GM19328 (cell line): ENCODE measurements at regions not wholly inside any gene's neighbourhood (a gene's known extent, or its start where the extent isn't known, plus 50 kb on each side); places are given as distances from the start of the nearest gene placed in this dataset.
"Not testable (repeated sequence)": the region's sequence is repeated elsewhere in the genome, so short reads cannot be mapped to it uniquely, and the experiment has no call there.

Experiments
- ATAC-seq: cut with Tn5 transposase; IDR thresholded peaks from one replicate; pipeline ENCODE4 v1.9.1; 2021; ENCODE audit warnings: mild to moderate bottlenecking, moderate library complexity; ENCODE audit not compliant: unreplicated experiment

DNA sequence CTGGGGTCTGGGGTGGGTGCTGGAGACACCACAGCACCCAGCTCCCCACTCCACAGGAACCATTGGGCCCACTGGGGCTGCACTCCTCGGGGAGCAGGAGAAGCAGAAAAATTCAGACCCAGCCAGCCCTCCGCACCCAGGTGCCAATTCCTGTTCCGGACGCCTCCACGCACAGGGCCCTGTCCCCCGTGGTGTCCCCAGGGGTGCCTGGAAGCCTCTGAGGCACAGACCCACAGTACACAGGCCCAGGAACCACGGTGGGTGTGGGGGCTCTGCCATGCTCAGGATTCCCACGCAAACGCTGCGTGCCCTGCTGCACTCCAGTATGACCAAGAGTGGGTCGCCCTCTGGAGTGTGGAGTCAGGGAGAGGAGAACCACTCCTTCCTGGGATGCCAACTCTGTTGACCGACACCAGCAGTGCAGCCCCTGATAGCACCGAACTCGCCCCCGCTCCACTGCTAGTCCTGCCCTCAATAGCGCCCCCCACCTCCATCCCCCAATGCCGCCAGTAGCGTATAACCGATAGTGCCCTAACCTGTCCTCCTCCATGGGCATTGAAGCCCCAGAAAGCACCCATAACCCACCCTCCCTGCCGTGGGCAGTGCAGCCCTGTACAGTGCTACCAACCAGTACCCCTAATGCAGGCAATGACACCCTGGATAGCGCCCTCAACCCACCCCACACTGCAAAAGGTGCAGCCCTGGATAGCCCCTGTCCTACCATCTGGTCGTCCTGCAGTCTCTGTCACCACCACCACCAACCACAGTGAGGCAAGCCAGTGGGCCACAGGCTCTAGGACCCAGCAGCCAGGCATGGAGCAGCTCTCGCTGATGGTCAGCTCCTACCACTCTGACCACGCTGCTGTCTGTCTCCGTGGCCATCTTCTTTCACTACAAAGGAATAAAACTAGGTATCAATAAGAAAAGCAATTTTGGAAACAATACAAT is 2877.2 kb downstream of the RPIA start:
- not testable (repeated sequence) for ATAC-seq

DNA sequence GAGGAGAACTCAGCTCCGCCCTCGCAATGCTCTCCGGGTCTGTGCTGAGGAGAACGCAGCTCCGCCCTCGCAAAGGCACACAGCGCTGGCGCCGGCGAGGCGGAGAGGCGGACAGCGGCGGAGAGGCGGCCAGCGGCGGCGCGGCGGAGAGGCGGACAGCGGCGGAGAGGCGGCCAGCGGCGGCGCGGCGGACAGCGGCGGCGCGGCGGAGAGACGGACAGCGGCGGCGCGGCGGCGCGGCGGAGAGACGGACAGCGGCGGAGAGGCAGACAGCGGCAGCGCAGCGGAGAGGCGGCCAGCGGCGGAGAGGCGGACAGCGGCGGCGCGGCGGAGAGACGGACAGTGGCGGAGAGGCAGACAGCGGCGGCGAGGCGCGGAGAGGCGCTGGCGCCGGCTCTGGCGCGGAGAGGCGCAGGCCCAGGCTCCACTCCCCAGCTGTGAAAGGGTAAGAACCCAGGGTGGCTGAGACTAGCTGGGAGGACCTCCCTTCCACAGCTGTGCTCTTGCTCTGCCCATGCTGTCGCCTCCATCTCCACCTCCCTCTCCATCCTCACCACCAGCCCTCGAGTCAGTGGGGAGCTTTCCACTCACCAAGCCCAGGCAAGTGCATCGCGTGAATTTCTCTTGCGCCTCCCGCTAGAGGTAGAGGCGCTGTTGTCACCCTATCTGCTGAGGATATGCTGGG is 2879.9 kb downstream of the RPIA start:
- ATAC-seq, result not testable (repeated sequence)

GRCh38 chr2:91573018-91573417 is 2881.5 kb downstream of the RPIA start:
- not testable (repeated sequence) for ATAC-seq

- ATAC-seq, result not testable (repeated sequence)
Measured at GRCh38 chr2:91573755-91574154, 2882.3 kb downstream of the RPIA start.

- not testable (repeated sequence) for ATAC-seq
Measured at GRCh38 chr2:91574255-91574654, 2882.8 kb downstream of the RPIA start.

DNA sequence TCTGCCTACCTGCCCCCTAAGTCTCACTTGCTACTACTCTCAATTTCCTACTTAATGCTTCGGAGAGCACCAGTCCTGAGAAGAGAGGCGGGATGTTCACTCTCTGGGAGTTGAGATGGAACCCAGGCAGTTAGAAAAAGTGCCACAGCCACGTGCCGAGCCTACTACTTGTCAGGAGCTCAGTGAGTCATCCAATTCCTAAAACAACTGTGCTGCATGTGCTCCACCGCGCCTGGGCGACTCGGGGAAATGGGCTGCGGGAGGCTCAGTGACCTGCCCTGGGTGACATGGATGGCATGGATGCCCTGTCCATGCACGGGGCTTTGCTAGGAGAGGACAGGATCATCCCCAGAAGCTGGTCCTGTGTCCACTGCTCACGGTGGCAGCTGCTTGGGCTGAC is 2884.2 kb downstream of the RPIA start:
- not testable (repeated sequence) for ATAC-seq

DNA sequence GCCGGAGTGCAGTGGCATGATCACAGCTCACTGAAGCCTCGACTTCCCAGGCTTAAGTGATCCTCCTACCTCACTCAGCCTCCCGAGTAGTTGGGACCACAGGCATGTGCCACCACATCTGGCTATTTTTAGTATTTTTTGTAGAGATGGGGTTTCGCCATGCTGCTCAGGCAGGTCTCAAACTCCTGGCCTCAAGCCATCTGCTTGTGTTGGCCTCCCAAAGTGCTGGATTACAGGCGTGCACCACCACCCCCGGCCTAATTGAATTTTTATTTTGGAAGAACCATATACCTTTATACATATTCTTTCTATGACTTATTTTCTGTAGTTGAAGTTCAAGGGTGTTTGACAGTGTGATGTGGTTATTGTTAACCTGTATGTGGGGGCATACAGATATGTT is 2885.9 kb downstream of the RPIA start:
- ATAC-seq, result not testable (repeated sequence)

DNA sequence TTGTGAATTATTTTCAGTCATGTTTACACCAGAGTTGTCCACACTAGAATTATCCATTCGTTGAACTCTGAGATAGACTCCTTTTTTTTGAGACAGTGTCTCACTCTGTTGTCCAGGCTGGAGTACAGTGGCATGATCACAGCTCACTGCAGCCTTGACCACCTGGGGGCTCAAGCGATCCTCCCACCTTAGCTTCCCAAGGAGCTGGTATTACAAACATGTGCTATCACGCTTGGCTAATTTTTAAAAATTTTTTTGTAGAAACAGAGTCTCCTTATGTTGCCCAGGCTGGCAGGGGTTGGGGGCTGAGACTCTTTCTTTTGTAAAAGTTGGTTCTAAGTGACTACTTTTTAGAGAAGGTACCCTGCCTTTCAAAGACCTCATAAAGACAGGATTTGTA is 2887.2 kb downstream of the RPIA start:
- ATAC-seq, result not testable (repeated sequence)

DNA sequence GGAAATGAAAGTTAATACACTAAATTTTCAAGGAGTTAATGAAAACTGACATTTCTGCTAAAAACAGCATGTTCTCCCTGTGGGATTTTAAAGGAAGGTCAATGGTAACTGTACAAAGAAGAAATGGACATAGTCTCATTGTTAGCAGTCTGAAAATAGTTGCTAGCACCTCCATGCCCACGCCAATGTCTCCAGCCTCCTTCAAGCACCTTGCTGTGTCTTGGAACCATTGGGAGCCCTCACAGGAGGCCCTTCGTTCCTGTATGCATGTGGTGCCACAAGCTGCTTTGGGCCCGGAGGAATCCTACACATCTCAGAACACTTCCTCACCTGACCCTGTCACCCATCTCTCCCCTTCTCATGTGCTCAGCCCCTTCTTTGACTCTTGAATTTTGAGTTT is 2888.1 kb downstream of the RPIA start:
- ATAC-seq, result not testable (repeated sequence)

DNA sequence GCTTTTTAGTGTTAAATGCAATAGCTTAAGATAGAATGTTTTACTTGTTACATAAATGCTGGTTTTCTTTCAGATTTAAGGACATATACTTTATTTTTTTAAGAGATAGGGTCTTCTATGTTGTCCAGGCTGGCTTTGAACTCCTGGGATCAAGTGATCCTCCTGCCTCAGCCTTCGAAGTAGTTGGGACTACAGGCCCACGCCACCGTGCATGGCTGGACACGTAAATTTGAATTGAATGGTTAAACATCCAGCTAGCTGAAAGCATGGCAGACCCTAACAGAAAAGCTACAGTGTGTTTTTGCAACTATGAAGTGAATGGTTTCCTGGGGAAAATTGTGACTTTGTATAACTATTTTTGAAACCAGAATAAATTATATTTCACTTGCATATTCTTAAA is 2888.6 kb downstream of the RPIA start:
- not testable (repeated sequence) for ATAC-seq

DNA sequence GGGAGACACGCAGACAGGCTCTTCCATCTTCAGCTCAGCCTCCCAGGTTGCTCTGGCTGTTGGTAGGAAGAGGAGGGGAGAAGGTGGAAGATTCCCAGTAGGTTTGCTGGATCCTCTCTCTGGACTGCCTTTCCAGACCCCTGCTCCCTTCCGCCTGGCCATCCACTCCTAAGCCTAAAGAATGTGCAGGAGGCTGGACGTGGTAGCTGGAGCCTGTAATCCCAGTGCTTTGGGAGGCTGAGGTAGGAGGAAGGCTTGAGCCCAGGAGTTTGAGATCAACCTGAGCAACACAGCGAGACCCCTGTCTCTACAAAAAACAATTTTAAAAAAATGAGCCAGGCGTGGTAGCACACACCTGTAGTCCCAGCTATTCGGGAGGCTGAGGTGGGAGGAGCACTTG is 2895.6 kb downstream of the RPIA start:
- ATAC-seq, result not testable (repeated sequence)

DNA sequence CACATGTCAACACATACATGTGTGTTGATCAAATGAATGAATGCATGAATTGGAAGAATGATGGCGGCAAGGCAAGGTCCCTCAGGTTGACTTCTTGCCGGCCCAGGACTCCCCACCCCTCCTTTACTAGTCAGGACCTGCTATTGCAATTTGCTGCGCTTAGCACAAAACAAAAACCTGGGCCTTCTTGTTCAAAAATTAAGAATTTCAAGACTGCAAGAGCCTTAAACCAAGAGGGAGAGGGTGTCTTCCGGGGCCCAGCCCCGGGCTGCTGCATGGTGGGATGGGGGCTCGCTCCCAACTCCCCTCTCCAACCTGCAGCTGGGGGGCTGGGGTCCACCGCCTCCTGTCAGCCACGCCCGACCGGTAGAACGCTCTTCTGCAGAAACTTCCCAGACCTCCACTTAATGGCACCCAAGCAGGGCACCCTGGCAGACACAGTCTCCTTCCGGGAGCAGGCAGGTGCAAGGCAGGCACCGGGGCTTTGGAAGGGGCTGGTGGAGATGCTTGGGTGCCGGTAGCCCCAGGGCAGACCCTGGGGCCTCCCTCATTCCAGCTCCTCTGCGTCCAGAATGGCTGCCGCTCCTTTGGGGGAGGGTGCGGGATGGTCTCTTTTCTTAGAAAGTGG is 2896.5 kb downstream of the RPIA start:
- ATAC-seq, result not testable (repeated sequence)

- ATAC-seq, result not testable (repeated sequence)
Measured at GRCh38 chr2:91588782-91589223, 2897.3 kb downstream of the RPIA start.

DNA sequence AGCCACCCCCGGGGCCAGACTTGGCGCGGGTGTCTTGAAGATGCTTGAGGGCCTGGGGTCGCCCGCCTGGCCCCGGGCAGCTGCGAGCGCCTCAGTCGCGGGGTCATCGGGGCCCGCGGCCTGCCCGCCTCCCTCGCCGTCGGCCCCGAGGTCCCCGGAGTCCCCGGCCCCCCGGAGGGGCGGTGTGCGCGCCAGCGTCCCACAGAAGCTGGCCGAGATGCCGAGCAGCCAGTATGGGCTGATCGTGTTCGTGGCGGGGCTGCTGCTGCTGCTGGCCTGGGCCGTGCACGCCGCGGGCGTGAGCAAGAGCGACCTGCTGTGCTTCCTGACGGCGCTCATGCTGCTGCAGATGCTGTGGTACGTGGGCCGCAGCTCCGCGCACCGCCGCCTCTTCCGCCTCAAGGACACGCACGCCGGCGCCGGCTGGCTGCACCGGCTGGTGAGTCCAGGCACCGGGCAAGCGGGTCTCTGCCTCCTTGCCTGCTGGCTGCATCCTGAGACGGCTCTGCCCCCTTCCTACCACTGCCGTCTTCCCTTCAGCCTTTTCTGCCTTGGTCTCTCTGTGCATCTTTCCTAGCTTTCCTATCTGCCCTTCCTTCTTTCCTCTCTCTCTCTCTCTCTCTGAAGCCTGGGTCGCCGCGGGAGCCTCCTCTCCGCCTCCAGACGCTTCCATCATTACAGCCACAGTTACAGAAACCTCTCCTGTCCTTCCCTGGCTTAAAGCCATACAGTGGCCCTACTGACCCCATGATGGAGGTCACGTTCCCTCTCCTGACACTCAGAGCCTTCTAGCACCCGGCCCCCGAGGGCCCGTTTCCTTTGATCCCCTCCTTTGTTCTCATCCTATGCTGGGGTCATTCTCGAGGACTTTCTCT is 2898.2 kb downstream of the RPIA start:
- not testable (repeated sequence) for ATAC-seq

DNA sequence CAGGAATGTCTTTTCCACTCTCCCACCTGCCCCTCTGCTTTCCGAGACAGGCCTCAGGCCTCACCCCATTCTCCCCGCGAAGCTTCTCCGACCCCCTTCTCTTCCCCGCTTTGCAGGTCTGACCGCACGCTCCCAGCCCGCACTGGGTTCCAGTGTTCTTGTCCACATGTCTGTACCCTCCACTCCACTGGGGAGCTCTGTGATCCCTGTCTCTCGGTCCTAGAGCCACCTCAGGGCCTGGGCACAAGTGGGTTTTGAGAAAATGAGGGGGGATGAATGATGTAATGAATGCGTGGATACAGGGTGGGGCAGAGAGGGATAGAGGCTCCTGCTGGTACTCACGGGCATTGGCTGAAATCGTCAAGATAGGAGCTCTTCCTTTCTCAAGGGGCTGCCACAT is 2898.9 kb downstream of the RPIA start:
- not testable (repeated sequence) for ATAC-seq

GRCh38 chr2:91591066-91591465 is 2899.6 kb downstream of the RPIA start:
- not testable (repeated sequence) for ATAC-seq

DNA sequence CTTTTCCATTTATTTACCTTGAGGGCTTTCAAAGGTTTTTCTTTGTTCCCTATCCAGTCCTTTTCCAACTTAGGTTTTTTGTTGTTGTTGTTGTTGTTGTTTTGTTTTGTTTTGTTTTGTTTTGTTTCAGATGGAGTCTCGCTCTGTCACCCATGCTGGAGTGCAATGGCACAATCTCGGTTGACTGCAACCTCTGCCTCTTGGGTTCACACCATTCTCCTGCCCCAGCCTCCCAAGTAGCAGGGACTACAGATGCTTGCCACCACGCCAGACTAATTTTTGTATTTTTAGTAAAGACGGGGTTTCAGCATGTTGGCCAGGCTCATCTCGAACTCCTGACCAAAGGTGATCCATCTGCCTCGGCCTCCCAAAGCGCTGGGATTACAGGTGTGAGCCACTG is 2906.0 kb downstream of the RPIA start:
- not testable (repeated sequence) for ATAC-seq

DNA sequence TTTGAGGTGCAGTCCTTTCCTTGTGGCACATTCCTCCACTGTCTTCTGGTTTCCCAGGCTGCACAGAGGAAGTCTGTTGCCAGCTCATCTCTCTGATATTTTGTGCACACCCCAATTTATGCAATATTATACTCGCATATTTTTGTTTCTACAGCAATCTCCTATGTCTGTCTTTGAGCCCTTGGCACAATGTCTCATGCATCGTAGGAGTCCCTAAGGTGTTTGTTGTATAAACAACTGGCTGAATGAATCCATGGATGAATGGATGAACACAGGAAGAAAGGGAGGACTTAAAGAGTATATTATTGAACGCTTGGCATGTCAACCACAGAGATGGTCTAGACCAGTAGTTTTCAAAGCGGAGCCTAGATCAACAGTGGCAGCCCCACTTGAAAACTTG is 2907.0 kb downstream of the RPIA start:
- not testable (repeated sequence) for ATAC-seq

- not testable (repeated sequence) for ATAC-seq
Measured at GRCh38 chr2:91599000-91599399, 2907.5 kb downstream of the RPIA start.

DNA sequence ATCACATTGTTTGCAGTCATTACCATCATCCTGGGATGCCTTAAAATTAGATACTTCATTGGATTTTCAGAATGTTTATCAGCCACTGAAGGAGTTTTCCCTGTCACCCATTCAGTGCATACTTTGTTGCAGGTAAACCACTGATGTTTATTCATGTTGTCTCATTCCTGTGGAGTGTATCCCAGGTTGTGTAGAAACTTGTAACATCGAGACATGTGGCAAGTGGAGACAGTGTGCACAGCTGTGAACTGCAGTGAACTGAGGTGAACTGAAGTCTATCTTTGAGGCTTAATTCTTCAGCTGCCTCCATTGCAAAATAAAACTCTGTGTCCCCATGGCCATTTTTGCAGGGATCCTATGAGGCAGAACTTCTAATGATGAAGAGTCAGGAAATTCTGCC is 2911.4 kb downstream of the RPIA start:
- ATAC-seq, result not testable (repeated sequence)
